GM21825 (cell line): ENCODE measurements at regions not wholly inside any gene's neighbourhood (a gene's known extent, or its start where the extent isn't known, plus 50 kb on each side); places are given as distances from the start of the nearest gene placed in this dataset.
"Not testable (repeated sequence)": the region's sequence is repeated elsewhere in the genome, so short reads cannot be mapped to it uniquely, and the experiment has no call there.

Source experiments
- ATAC-seq: cut with Tn5 transposase; IDR thresholded peaks from one replicate; pipeline ENCODE4 v1.9.1; 2021; ENCODE audit warnings: mild to moderate bottlenecking, moderate library complexity; ENCODE audit not compliant: unreplicated experiment

- ATAC-seq: not testable (repeated sequence)
Measured at GRCh38 chr2:5629510-5629909, 62.7 kb upstream of the SOX11 start.

GRCh38 chr2:5637051-5637450, 55.1 kb upstream of the SOX11 start:
- ATAC-seq: not testable (repeated sequence)
